A549 (cell line): ENCODE measurements at regions not wholly inside any gene's neighbourhood (a gene's known extent, or its start where the extent isn't known, plus 50 kb on each side); places are given as distances from the start of the nearest gene placed in this dataset.

Experiments used
- ATAC-seq, 2 experiments: fragments of 200-7000 bp in 1 of 2; fragments of >200 bp in 1 of 2; cut with Nextera tagmentation in 1 of 2; cut with Tn5 transposase in 1 of 2; 3 replicates each; pipeline versions ENCODE4 v1.8.0 to v1.9.1; 2018 to 2020; ENCODE audit warnings: mild to moderate bottlenecking in 1 of 2, moderate library complexity in 1 of 2
- CTCF ChIA-PET: fragments of 300-600 bp; sonication (Branson Sonifier 250); formaldehyde crosslinking; extraction: SDS; loops from one replicate; lab custom pipeline; 2021; ENCODE audit warnings: antibody characterized with exemption, inconsistent platforms; lab: Yijun Ruan, JAX
- POLR2A ChIA-PET: fragments of 350-600 bp; formaldehyde crosslinking; extraction: SDS; loops from one replicate; lab custom pipeline; 2021; ENCODE audit warnings: antibody characterized with exemption, inconsistent platforms; lab: Yijun Ruan, JAX
- DNase-seq, 2 experiments: peaks; one replicate each; pipeline versions ENCODE4 v3.0.0 to v3.0.0-alpha.2; 2011 to 2016; ENCODE audit warnings: low read depth in 1 of 2, low spot score in 1 of 2
- FAIRE-seq: peaks from 2 replicates; lab custom pipeline; 2011; peaks lifted over from hg19 to GRCh38; lab: Jason Lieb, UNC
- H3K27ac ChIP-seq, 2 experiments: fragments of >200 bp; sonication (Bioruptor Twin); formaldehyde crosslinking; 3 replicates each; pipeline ENCODE4 v1.5.1; 2016 to 2017
- H3K4me1 ChIP-seq: fragments of >200 bp; sonication (Bioruptor Twin); formaldehyde crosslinking; 3 replicates; pipeline ENCODE4 v1.6.1; 2016
- H3K4me2 ChIP-seq: fragments of >200 bp; sonication (Bioruptor Twin); formaldehyde crosslinking; 3 replicates; pipeline ENCODE4 v1.6.1; 2016
- H3K4me3 ChIP-seq: fragments of >200 bp; sonication (Bioruptor Twin); formaldehyde crosslinking; 3 replicates; pipeline ENCODE4 v1.5.1; 2016
- H3K9me3 ChIP-seq: fragments of >200 bp; sonication (Bioruptor Twin); formaldehyde crosslinking; 3 replicates; pipeline ENCODE4 v1.6.1; 2016
- CBX8 ChIP-seq: fragments of 200-600 bp; sonication (generic); IDR thresholded peaks from 2 replicates; pipeline ENCODE4 v1.6.1; 2016
- CEBPB ChIP-seq, 2 experiments: fragments of >200 bp in 1 of 2; sonication (Bioruptor Twin) in 1 of 2; formaldehyde crosslinking in 1 of 2; IDR thresholded peaks; 2 replicates each; pipeline ENCODE4 v1.6.1; 2012 to 2016
- EHMT2 ChIP-seq: fragments of 200-600 bp; sonication (generic); IDR thresholded peaks from 2 replicates; pipeline ENCODE4 v1.6.1; 2016; ENCODE audit warnings: antibody characterized with exemption, low read depth, mild to moderate bottlenecking, moderate library complexity
- GATA3 ChIP-seq: IDR thresholded peaks from 2 replicates; pipeline ENCODE4 v1.6.1; 2012; ENCODE audit warnings: borderline replicate concordance
- HOXB13 ChIP-seq: fragments of 250-450 bp; sonication (Bioruptor Pico); IDR thresholded peaks from 2 replicates; pipeline ENCODE4 v1.5.0; 2020; ENCODE audit warnings: low read depth, mild to moderate bottlenecking, moderate library complexity
- JUN ChIP-seq, 2 experiments: fragments of >200 bp; sonication (Bioruptor Twin); formaldehyde crosslinking; IDR thresholded peaks; 2 replicates in 1 of 2; 3 replicates in 1 of 2; pipeline ENCODE4 v1.6.1; 2016 to 2017
- MAFK ChIP-seq: fragments of 450-650 bp; IDR thresholded peaks from 2 replicates; pipeline ENCODE4 v1.6.1; 2014; ENCODE audit not compliant: partially characterized antibody
- PBX3 ChIP-seq: IDR thresholded peaks from 2 replicates; pipeline ENCODE4 v1.6.1; 2012
- PHF8 ChIP-seq: fragments of 200-600 bp; sonication (generic); IDR thresholded peaks from 2 replicates; pipeline ENCODE4 v1.6.1; 2016; ENCODE audit warnings: low read depth, mild to moderate bottlenecking, antibody characterized with exemption, moderate library complexity, borderline replicate concordance
- POLR2AphosphoS2 ChIP-seq: conservative IDR thresholded peaks from 2 replicates; pipeline ENCODE4 v1.6.1; 2012; ENCODE audit warnings: low read length, improper control_type of control experiment, inconsistent platforms
- RNF2 ChIP-seq: fragments of 200-600 bp; sonication (generic); IDR thresholded peaks from 2 replicates; pipeline ENCODE4 v1.6.1; 2016; ENCODE audit warnings: low read depth, mild to moderate bottlenecking, antibody characterized with exemption, moderate library complexity, borderline replicate concordance
- SMC3 ChIP-seq: fragments of >200 bp; sonication (Bioruptor Twin); formaldehyde crosslinking; IDR thresholded peaks from 3 replicates; pipeline ENCODE4 v1.6.1; 2018; ENCODE audit warnings: inconsistent platforms
- SREBF2 ChIP-seq: fragments of 450-650 bp; IDR thresholded peaks from 2 replicates; pipeline ENCODE4 v1.6.1; 2014; ENCODE audit warnings: mild to moderate bottlenecking, moderate library complexity
- TFCP2L1 ChIP-seq: fragments of 250-450 bp; sonication (Bioruptor Pico); IDR thresholded peaks from 2 replicates; pipeline ENCODE4 v1.5.0; 2021; ENCODE audit warnings: mild to moderate bottlenecking
- USF2 ChIP-seq: fragments of 450-650 bp; IDR thresholded peaks from 2 replicates; pipeline ENCODE4 v1.6.1; 2014; ENCODE audit warnings: antibody characterized with exemption
- ZFP36 ChIP-seq: fragments of 450-650 bp; IDR thresholded peaks from 2 replicates; pipeline ENCODE4 v1.6.1; 2014; ENCODE audit warnings: borderline replicate concordance; ENCODE audit not compliant: partially characterized antibody
- WGBS: methylation state at CpG from one replicate; pipeline ENCODE4 v1.1.6; 2017; ENCODE audit errors: missing lambda C conversion rate; 5-methylcytosine and 5-hydroxymethylcytosine counted together
- TF ChIP-seq, protein P1 (sequence below): fragments of 250-450 bp; sonication (Bioruptor Pico); IDR thresholded peaks from 2 replicates; pipeline ENCODE4 v1.5.0; 2021; ENCODE audit warnings: mild to moderate bottlenecking, moderate library complexity, borderline replicate concordance
- TF ChIP-seq, protein P2 (sequence below): fragments of 150-350 bp; IDR thresholded peaks from 2 replicates; pipeline ENCODE4 v1.6.1; 2014; ENCODE audit warnings: low read depth, mild to moderate bottlenecking, low read length
- TF ChIP-seq, protein P3 (sequence below): fragments of 200-600 bp; sonication (generic); IDR thresholded peaks from 2 replicates; pipeline ENCODE4 v1.6.1; 2016; ENCODE audit warnings: antibody characterized with exemption, mild to moderate bottlenecking, moderate library complexity

DNA sequence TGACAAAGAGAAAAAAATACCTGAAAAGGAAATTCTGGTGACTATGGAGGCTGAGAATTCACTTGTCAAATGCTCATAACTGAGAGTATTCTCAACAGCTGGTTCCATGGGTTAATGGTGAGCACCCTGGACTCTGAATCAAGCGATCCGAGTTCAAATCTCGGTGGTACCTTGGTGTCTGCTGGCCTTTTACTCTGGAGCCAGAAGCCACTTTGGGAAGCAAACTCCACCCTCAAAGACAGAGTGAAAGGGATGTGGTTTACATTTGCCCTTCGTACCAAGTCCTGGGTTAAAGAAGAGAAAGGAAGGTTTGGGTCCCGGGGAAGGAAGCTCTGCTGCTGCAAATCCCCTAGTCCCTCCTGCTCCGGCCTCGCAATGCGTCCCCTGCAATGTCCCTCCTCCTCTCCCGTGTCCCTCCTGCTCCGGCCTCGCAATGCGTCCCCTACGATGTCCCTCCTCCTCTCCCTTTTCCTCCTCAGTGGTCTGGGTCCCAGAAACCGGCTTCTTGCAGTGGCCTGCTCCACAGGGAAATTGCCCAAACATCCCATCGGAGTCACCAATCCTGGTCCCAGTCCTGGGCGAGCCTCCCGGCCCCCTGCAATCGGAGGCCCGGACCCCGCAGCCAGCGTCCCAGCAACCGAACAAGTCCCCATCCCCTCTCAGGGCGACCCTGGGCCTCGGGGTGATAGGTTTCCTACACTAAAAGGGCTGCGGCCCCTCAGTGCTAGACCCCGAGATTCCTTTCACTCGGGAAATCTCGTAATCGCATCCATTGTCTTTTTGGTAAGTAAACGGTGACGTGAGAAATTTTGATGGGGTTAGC lies 129.4 kb downstream of the PPIAL4G start:
- Histone ChIP-seq H3K4me1 (0 out of 3 replicates have a peak, but pooled peaks cover 2% of the 10 kb centered on the region), H3K4me3 (no peak overlapping the region), H3K9me3 (no peaks in the 10 kb centered on the region), H3K27ac (peak overlapping the region in 1 of 2 experiments; percentile 46; a peak in 2 of 6 replicates), H3K4me2 (peak overlapping the region; percentile 48)
- no peak for TF ChIP-seq CBX8
- no peak for TF ChIP-seq MAFK
- TF ChIP-seq TFCP2L1 (CRISPR knock-in tag), result 0 out of 2 replicates have a peak, but pooled peaks have one; percentile 63
- TF ChIP-seq PBX3, result no peak
- peak; percentile 65 for TF ChIP-seq SREBF2
- no peak for TF ChIP-seq GATA3
- no peak for TF ChIP-seq PHF8
- TF ChIP-seq, protein P1, sequence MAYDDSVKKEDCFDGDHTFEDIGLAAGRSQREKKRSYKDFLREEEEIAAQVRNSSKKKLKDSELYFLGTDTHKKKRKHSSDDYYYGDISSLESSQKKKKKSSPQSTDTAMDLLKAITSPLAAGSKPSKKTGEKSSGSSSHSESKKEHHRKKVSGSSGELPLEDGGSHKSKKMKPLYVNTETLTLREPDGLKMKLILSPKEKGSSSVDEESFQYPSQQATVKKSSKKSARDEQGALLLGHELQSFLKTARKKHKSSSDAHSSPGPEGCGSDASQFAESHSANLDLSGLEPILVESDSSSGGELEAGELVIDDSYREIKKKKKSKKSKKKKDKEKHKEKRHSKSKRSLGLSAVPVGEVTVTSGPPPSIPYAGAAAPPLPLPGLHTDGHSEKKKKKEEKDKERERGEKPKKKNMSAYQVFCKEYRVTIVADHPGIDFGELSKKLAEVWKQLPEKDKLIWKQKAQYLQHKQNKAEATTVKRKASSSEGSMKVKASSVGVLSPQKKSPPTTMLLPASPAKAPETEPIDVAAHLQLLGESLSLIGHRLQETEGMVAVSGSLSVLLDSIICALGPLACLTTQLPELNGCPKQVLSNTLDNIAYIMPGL (CRISPR knock-in tag), result peak; percentile 55; the same call in 1 of the 2 replicates
- TF ChIP-seq SMC3, result no peak
- no peak for TF ChIP-seq USF2
- peak; percentile 82 to 93 for DNase-seq
- ATAC-seq, result peak; percentile 97 to 98
- 58% methylated on average over 31 of the region's 31 CpGs for WGBS
- FAIRE-seq, result no peak
- POLR2A ChIA-PET, result interaction anchor here (0.6 kb wide), 1 partner anchor 19 kb away, joined by 5 read pairs; no protein-coding TSS in a partner anchor
- CTCF ChIA-PET, result interaction anchor here (0.6 to 2.0 kb wide), 5 partner anchors 10 to 54 kb away, joined by 3 to 6 read pairs (median 5); no protein-coding TSS in a partner anchor

DNA sequence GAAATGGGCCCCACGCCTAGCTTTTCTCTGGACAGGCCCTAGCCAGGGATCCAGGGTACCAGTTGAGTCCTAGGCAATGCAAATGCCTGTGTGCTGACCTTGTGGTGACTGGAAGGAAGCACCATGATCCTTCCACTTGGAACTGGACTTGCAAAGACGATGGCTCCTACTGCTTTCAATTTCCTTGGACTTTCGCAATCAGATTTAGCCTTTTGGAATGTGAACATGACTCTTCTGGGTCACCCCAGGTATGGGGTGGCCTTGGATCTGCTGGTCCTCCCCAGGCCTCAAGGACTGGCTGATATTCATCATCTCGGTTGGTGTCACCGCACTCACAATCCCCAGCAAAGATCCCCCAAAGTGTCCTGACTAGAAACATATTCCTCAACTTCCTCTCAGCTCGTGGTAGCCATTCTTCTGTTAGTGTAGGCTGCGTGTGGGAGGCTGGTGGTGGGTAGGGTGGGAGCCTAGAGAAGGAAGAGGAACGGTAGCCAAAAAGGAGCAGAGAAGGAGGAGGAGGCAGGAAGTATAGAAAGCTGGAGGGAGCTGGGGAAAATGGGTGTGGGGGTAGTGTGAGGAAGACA lies 130.5 kb downstream of the PPIAL4G start:
- Histone ChIP-seq H3K4me2 (no peak overlapping the region), H3K4me1 (0 out of 3 replicates have a peak, but pooled peaks cover 2% of the 10 kb centered on the region), H3K9me3 (no peaks in the 10 kb centered on the region), H3K27ac (no peak overlapping the region), H3K4me3 (no peak overlapping the region)
- FAIRE-seq, result no peak
- ChIA-PET CTCF (interaction anchor here (1.3 to 1.7 kb wide), 2 partner anchors 8 to 19 kb away, joined by 5 read pairs; no protein-coding TSS in a partner anchor), POLR2A (interaction anchor here (0.6 kb wide), 1 partner anchor 19 kb away, joined by 3 read pairs; no protein-coding TSS in a partner anchor)
- DNase-seq, result no peak
- WGBS, result 77% methylated on average over 7 of the region's 8 CpGs
- no peak for TF ChIP-seq HOXB13
- 0 out of 4 replicates have a peak, but pooled peaks of 1 of the 2 experiments have one; percentile 17 for TF ChIP-seq CEBPB (IDR thresholded peaks at IDR 0.05)
- no peak for ATAC-seq

GRCh38 chr1:148347781-148348180 lies 135.3 kb downstream of the PPIAL4G start:
- Histone ChIP-seq H3K4me2 (no peak overlapping the region), H3K4me3 (no peak overlapping the region), H3K9me3 (no peaks in the 10 kb centered on the region), H3K27ac (no peak overlapping the region)
- no peak for FAIRE-seq
- no peak for DNase-seq
- no peak for ATAC-seq
- ChIA-PET CTCF (interaction anchor here (0.7 to 1.1 kb wide), 3 partner anchors 17 to 24 kb away, joined by 3 read pairs; no protein-coding TSS in a partner anchor), POLR2A (no interaction called here)
- no peak for TF ChIP-seq RNF2
- no peak for TF ChIP-seq ZFP36
- TF ChIP-seq, protein P2, sequence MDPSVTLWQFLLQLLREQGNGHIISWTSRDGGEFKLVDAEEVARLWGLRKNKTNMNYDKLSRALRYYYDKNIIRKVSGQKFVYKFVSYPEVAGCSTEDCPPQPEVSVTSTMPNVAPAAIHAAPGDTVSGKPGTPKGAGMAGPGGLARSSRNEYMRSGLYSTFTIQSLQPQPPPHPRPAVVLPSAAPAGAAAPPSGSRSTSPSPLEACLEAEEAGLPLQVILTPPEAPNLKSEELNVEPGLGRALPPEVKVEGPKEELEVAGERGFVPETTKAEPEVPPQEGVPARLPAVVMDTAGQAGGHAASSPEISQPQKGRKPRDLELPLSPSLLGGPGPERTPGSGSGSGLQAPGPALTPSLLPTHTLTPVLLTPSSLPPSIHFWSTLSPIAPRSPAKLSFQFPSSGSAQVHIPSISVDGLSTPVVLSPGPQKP, result no peak
- TF ChIP-seq JUN (IDR thresholded peaks at IDR 0.05), result no peak
- TF ChIP-seq EHMT2, result no peak
- TF ChIP-seq, protein P3, sequence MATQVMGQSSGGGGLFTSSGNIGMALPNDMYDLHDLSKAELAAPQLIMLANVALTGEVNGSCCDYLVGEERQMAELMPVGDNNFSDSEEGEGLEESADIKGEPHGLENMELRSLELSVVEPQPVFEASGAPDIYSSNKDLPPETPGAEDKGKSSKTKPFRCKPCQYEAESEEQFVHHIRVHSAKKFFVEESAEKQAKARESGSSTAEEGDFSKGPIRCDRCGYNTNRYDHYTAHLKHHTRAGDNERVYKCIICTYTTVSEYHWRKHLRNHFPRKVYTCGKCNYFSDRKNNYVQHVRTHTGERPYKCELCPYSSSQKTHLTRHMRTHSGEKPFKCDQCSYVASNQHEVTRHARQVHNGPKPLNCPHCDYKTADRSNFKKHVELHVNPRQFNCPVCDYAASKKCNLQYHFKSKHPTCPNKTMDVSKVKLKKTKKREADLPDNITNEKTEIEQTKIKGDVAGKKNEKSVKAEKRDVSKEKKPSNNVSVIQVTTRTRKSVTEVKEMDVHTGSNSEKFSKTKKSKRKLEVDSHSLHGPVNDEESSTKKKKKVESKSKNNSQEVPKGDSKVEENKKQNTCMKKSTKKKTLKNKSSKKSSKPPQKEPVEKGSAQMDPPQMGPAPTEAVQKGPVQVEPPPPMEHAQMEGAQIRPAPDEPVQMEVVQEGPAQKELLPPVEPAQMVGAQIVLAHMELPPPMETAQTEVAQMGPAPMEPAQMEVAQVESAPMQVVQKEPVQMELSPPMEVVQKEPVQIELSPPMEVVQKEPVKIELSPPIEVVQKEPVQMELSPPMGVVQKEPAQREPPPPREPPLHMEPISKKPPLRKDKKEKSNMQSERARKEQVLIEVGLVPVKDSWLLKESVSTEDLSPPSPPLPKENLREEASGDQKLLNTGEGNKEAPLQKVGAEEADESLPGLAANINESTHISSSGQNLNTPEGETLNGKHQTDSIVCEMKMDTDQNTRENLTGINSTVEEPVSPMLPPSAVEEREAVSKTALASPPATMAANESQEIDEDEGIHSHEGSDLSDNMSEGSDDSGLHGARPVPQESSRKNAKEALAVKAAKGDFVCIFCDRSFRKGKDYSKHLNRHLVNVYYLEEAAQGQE, result no peak
- no peak for TF ChIP-seq POLR2AphosphoS2
- TF ChIP-seq TFCP2L1 (CRISPR knock-in tag), result no peak
- TF ChIP-seq, all 56 proteins: peak for 0
- H3K4me1 ChIP-seq, result no peaks in the 10 kb centered on the region
